Body of pancreas (tissue), 4 donors: ENCODE measurements at regions not wholly inside any gene's neighbourhood (a gene's known extent, or its start where the extent isn't known, plus 50 kb on each side); places are given as distances from the start of the nearest gene placed in this dataset.
"Not testable (repeated sequence)": the region's sequence is repeated elsewhere in the genome, so short reads cannot be mapped to it uniquely, and the experiment has no call there.

Experiments
- ATAC-seq: fragments of 150-250 bp; one replicate; pipeline ENCODE4 v1.9.1; 2016
- DNase-seq, 4 donors: peaks; one replicate each; pipeline ENCODE4 v3.0.0-alpha.2; 2019
- H3K27ac ChIP-seq, 4 donors: fragments of 200-600 bp; sonication (generic); 1 replicate in 3 of 4; 2 replicates in 1 of 4; pipeline versions ENCODE4 v1.5.1 to v1.6.1; 2016 to 2019; ENCODE audit warnings: mild to moderate bottlenecking in 1 of 4, mixed read lengths in 1 of 4, moderate library complexity in 1 of 4
- H3K27me3 ChIP-seq, 2 donors: fragments of 200-600 bp; sonication (generic); one replicate each; pipeline ENCODE4 v1.6.0; 2016; ENCODE audit warnings: mild to moderate bottlenecking in 1 of 2
- H3K36me3 ChIP-seq, 2 donors: fragments of 200-600 bp; sonication (generic); replicated peaks in 1 of 2; 2 replicates each; pipeline ENCODE4 v1.5.1; 2016; ENCODE audit warnings: low read depth in 2 of 2; ENCODE audit not compliant: insufficient read depth in 1 of 2
- H3K4me1 ChIP-seq: fragments of 200-600 bp; sonication (generic); one replicate; pipeline ENCODE4 v1.6.0; 2016
- H3K4me3 ChIP-seq, 2 donors: fragments of 200-600 bp; sonication (generic); 1 replicate in 1 of 2; 2 replicates in 1 of 2; pipeline ENCODE4 v1.5.1; 2016 to 2019
- H3K9me3 ChIP-seq, 3 donors: fragments of 200-600 bp; sonication (generic); 1 replicate in 2 of 3; 2 replicates in 1 of 3; pipeline ENCODE4 v1.5.1; 2016
- POLR2A ChIP-seq, 3 donors: fragments of 450-650 bp; IDR thresholded peaks; one replicate each; pipeline ENCODE4 v1.6.1; 2016; ENCODE audit warnings: antibody characterized with exemption in 3 of 3, mild to moderate bottlenecking in 2 of 3
- WGBS, 2 donors: methylation state at CpG; one replicate each; pipeline ENCODE4 v1.1.5; 2017; 5-methylcytosine and 5-hydroxymethylcytosine counted together
- intact Hi-C: fragments of 100-400 bp; cut with DNase I; formaldehyde crosslinking; loops from one replicate; pipeline ENCODE4 v1.15.1; 2023
- TF ChIP-seq, protein P1 (sequence below), 7 experiments: fragments of 450-650 bp in 4 of 7; fragments of 200-600 bp in 3 of 7; sonication (generic) in 3 of 7; IDR thresholded peaks; one replicate each; pipeline ENCODE4 v1.5.1; 2016 to 2019; ENCODE audit warnings: antibody characterized with exemption in 7 of 7

DNA sequence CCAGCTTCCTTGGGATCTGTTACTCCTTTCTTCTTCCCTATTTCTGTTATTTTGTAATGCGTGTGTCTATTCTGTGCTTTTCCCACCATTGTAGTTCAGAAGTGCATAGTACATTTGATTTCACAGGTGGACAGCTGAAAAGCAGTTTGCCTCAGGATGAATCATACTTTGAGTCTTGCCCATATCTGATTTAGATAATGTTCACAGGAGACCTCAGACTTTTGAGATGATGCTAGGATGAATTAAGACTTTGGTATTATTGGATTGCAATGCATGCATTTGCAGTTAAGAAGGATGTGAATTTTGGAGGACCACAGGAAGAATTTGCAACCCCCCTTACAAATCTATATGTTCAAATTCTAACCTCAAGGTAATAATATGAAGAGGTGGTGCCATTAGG is 769.6 kb downstream of the CDH11 start:
- DNase-seq (no peak), ATAC-seq (no peak)
- Histone ChIP-seq H3K9me3 (no peaks in the 10 kb centered on the region), H3K4me1 (no peaks in the 10 kb centered on the region), H3K27me3 (no peaks in the 10 kb centered on the region), H3K36me3 (no peaks in the 10 kb centered on the region), H3K27ac (no peak overlapping the region), H3K4me3 (no peak overlapping the region)
- intact Hi-C loops = no loop called here
- 88 to 97% methylated on average over 1 of the region's 1 CpG for WGBS, 2 donors
- TF ChIP-seq, protein P1, sequence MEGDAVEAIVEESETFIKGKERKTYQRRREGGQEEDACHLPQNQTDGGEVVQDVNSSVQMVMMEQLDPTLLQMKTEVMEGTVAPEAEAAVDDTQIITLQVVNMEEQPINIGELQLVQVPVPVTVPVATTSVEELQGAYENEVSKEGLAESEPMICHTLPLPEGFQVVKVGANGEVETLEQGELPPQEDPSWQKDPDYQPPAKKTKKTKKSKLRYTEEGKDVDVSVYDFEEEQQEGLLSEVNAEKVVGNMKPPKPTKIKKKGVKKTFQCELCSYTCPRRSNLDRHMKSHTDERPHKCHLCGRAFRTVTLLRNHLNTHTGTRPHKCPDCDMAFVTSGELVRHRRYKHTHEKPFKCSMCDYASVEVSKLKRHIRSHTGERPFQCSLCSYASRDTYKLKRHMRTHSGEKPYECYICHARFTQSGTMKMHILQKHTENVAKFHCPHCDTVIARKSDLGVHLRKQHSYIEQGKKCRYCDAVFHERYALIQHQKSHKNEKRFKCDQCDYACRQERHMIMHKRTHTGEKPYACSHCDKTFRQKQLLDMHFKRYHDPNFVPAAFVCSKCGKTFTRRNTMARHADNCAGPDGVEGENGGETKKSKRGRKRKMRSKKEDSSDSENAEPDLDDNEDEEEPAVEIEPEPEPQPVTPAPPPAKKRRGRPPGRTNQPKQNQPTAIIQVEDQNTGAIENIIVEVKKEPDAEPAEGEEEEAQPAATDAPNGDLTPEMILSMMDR (IDR thresholded peaks at IDR 0.05) = no peak
- TF ChIP-seq POLR2A (IDR thresholded peaks at IDR 0.05) = no peak

DNA sequence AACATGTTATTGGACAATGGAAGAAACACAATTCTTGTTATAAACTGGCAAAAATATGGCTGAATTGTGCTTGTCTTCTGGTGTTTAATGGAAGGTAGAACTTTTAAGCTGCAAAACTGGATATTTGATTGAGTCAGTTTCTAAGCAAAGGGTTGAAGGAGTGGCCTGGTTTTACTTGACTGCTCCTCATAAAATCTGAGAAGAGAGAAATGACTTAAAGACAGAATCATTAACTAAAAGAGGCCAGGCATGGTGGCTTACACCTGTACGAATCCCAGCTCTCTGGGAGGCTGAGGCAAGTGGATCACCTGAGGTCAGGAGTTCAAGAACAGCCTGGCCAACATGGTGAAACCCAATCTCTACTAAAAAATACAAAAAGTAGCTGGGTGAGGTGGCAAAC is 770.7 kb downstream of the CDH11 start:
- no peak for ATAC-seq
- no peaks in the 10 kb centered on the region for H3K27me3 ChIP-seq
- TF ChIP-seq, protein P1 (IDR thresholded peaks at IDR 0.05) = no peak
- no peak for TF ChIP-seq POLR2A (IDR thresholded peaks at IDR 0.05)
- H3K36me3 ChIP-seq = no peaks in the 10 kb centered on the region
- intact Hi-C loops = no loop called here
- no peak overlapping the region for H3K4me3 ChIP-seq
- no peaks in the 10 kb centered on the region for H3K9me3 ChIP-seq
- H3K27ac ChIP-seq = no peak overlapping the region
- 47 to 94% methylated on average over 1 of the region's 1 CpG for WGBS, 2 donors
- no peak for DNase-seq
- no peaks in the 10 kb centered on the region for H3K4me1 ChIP-seq

DNA sequence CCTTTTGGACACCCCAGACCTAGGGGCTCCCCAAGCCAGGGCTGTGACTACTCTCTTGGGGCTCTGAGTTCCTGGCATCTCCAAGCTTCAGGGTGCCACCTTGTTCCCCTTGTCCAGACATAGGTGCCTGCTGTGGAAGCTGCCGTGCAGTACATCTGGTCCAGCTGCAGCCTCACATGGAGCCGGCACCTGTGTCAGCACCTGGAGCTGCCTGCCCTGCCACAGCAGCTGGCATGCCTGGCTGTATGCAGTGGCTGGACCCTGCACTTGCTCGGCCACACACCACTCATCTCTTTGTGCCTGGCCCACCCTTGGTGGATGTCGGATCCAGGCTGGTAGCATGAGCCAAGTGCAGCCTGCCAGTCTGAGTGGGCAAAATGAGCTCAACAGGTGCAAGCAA is 775.8 kb downstream of the CDH11 start:
- H3K4me3 ChIP-seq = no peak overlapping the region
- ATAC-seq (no peak), DNase-seq (no peak)
- no peaks in the 10 kb centered on the region for H3K4me1 ChIP-seq
- intact Hi-C loops = no loop called here
- WGBS, 2 donors = 83 to 84% methylated on average over 1 to 4 of the region's 4 CpGs
- H3K27me3 ChIP-seq = no peaks in the 10 kb centered on the region
- H3K27ac ChIP-seq = no peak overlapping the region
- no peaks in the 10 kb centered on the region for H3K9me3 ChIP-seq
- H3K36me3 ChIP-seq = no peaks in the 10 kb centered on the region
- no peak for TF ChIP-seq POLR2A (IDR thresholded peaks at IDR 0.05)
- TF ChIP-seq, protein P1 (IDR thresholded peaks at IDR 0.05) = no peak

DNA sequence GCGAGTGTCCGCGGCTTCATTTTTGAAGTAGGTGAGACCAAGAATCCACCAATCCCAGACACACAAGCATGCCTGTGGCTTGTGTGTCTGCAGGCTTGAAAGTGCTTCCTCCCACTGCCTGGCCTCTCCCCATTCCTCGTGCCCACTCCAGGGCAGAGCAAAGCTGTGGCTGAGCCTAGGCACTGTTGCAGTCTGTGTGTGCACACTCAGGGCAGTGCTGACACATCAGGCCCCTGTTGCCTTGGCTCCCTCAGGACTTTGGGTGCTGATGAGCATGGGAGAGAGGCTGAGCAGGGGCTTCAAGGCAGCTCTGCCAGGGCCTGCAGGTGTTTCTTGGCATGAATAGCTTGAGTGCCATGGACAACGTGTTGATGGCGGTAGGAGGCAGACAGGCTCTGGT is 776.7 kb downstream of the CDH11 start:
- intact Hi-C loops = no loop called here
- Histone ChIP-seq H3K4me3 (no peak overlapping the region), H3K36me3 (no peaks in the 10 kb centered on the region), H3K9me3 (no peaks in the 10 kb centered on the region), H3K4me1 (no peaks in the 10 kb centered on the region), H3K27me3 (no peaks in the 10 kb centered on the region), H3K27ac (no peak overlapping the region)
- no peak for TF ChIP-seq POLR2A (IDR thresholded peaks at IDR 0.05)
- TF ChIP-seq, protein P1 (IDR thresholded peaks at IDR 0.05) = no peak
- ATAC-seq = no peak
- WGBS, 2 donors = 82 to 88% methylated on average over 4 to 6 of the region's 6 CpGs
- no peak for DNase-seq

DNA sequence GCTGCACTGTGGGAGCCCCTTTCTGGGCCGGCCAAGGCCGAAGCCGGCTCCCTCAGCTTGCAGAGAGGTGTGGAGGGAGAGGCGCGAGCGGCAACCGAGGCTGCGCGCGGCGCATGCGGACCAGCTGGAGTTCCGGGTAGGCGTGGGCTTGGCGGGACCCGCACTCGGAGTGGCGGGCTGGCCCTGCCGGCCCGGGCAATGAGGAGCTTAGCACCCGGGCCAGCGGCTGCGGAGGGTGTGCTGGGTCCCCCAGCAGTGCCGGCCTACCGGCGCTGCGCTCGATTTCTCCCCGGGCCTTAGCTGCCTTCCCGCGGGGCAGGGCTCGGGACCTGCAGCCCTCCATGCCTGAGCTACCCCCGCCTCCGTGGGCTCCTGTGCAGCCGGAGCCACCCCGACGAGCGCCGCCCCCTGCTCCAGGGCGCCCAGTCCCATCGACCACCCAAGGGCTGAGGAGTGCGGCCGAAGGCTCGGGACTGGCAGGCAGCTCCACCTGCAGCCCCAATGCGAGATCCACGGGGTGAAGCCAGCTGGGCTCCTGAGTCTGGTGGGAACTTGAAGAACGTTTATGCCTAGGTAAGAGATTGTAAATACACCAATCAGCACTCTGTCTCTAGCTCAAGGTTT is 777.9 kb downstream of the CDH11 start:
- H3K4me1 ChIP-seq, H3K4me3 ChIP-seq, H3K9me3 ChIP-seq, H3K36me3 ChIP-seq, H3K27ac ChIP-seq, ATAC-seq, DNase-seq, H3K27me3 ChIP-seq, intact Hi-C loops: not testable (repeated sequence)
- WGBS, 2 donors = 91 to 92% methylated on average over 9 to 42 of the region's 47 CpGs
